ENCODE measurements at regions not wholly inside any gene's neighbourhood (a gene's known extent, or its start where the extent isn't known, plus 50 kb on each side); places are given as distances from the start of the nearest gene placed in this dataset.
A peak's percentile ranks its signal among the peaks of the same experiment; 100 is the strongest.

GRCh38 chr1:193448682-193449461 lies 262.5 kb upstream of the B3GALT2 start (continued):
- TF ChIP-seq WRNIP1 (IDR thresholded peaks at IDR 0.05; ENCODE audit: borderline replicate concordance, low read depth, low read length) (no peak), POLR2AphosphoS5 (IDR thresholded peaks at IDR 0.05; ENCODE audit: low read length) (no peak), PAX8 (IDR thresholded peaks at IDR 0.05) (no peak), REST (IDR thresholded peaks at IDR 0.05; ENCODE audit: low read depth, low read length) (no peak), BHLHE40 (IDR thresholded peaks at IDR 0.05; ENCODE audit: borderline replicate concordance in 1 of 2, low read depth in 2 of 2, low read length in 1 of 2) (0 out of 4 replicates have a peak, but pooled peaks of 1 of the 2 experiments have one; percentile 6), GATAD2B (conservative IDR thresholded peaks at IDR 0.05; ENCODE audit: low read depth) (no peak), SP1 (IDR thresholded peaks at IDR 0.05; ENCODE audit: low read depth, low read length) (no peak), KDM1A (IDR thresholded peaks at IDR 0.05; ENCODE audit: borderline replicate concordance) (no peak), ZNF592 (IDR thresholded peaks at IDR 0.05) (no peak), TAF1 (IDR thresholded peaks at IDR 0.05; ENCODE audit: borderline replicate concordance, low read depth, low read length) (no peak), USF2 (IDR thresholded peaks at IDR 0.05; ENCODE audit: borderline replicate concordance, low read depth, low read length) (no peak), TCF12 (IDR thresholded peaks at IDR 0.05; ENCODE audit: low read depth, low read length) (no peak), YY1 (IDR thresholded peaks at IDR 0.05; ENCODE audit: low read depth, low read length) (no peak), HDGF (IDR thresholded peaks at IDR 0.05) (no peak), E4F1 (IDR thresholded peaks at IDR 0.05; ENCODE audit: borderline replicate concordance, partially characterized antibody) (no peak), CREM (IDR thresholded peaks at IDR 0.05; ENCODE audit: low read depth) (no peak)
